ENCODE measurements at regions not wholly inside any gene's neighbourhood (a gene's known extent, or its start where the extent isn't known, plus 50 kb on each side); places are given as distances from the start of the nearest gene placed in this dataset.

DNA sequence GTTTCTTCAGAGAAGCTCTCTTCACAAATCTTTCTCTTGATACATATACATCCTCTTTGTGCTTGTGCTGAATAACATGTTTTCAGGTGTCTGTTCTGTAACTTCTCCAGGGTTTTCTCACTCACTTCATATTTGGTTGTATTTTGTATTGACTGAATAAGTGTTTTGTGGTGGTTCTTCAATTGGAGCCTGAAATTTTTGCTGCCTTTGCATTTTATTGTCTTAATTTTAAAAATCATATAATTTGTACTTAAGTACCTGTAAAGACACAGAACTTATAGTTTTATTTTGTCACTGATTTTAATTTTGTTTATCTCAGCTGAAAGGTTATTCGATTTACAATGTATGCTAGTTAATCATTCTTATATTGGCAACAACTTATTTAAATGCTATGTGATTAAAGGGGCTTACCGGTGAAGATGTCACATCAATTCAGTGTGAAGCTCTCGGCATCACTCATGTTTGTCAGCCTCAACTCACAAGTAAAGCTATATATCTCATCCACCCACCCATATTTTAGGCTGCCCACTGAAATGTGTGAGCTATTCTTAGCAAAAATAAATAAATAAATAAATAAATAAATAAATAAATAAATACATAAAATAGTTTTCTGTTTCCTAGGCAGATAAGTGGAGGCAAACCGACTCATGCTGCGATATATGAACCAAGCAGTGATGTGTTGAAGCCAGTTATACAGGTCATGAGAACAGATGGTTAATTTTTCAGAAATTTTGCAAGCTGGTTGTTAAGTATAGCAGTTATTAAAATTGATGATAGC, 76.4 kb upstream of the FSTL5 start:
- Histone ChIP-seq H3K27ac (ENCODE audit: low read depth, low read length) (no peak overlapping the region), H3K9ac (ENCODE audit: low read depth in 1 of 2, low read length in 2 of 2) (no peak overlapping the region), H3K36me3 (ENCODE audit: control insufficient read depth in 1 of 2, insufficient read depth in 2 of 2, low read length in 2 of 2) (no peaks in the 10 kb centered on the region), H3K27me3 (ENCODE audit: control insufficient read depth in 1 of 2, insufficient read depth in 2 of 2, low read length in 2 of 2) (no peaks in the 10 kb centered on the region), H3K4me1 (ENCODE audit: control insufficient read depth in 1 of 2, insufficient read depth in 2 of 2, low read length in 2 of 2) (no peaks in the 10 kb centered on the region), H3K4me3 (ENCODE audit: low read depth in 1 of 2, low read length in 2 of 2) (no peak overlapping the region), H3K9me3 (ENCODE audit: control insufficient read depth in 1 of 2, low read length in 2 of 2) (no peaks in the 10 kb centered on the region)

DNA sequence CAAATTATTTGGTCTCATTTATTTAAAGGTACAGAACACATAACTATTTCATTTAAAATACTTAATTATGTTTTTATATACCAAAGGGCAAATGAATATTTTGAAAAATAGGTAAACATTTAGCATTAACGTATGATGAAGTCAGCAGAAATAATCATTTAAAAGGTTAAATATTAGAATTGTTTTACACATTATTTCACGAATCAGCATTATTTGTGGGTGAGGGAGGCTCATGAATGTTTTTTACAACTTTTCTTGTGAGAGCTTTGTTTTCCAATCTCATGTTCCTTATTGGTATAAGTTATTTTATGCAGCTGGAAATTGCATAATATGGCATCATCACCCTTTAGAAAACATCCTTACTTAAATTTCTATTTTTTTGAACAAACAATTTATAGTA, 73.9 kb upstream of the FSTL5 start:
- Histone ChIP-seq H3K4me3 (ENCODE audit: low read depth in 1 of 2, low read length in 2 of 2) (no peak overlapping the region), H3K27me3 (ENCODE audit: control insufficient read depth in 1 of 2, insufficient read depth in 2 of 2, low read length in 2 of 2) (no peaks in the 10 kb centered on the region), H3K4me1 (ENCODE audit: control insufficient read depth in 1 of 2, insufficient read depth in 2 of 2, low read length in 2 of 2) (no peaks in the 10 kb centered on the region)

DNA sequence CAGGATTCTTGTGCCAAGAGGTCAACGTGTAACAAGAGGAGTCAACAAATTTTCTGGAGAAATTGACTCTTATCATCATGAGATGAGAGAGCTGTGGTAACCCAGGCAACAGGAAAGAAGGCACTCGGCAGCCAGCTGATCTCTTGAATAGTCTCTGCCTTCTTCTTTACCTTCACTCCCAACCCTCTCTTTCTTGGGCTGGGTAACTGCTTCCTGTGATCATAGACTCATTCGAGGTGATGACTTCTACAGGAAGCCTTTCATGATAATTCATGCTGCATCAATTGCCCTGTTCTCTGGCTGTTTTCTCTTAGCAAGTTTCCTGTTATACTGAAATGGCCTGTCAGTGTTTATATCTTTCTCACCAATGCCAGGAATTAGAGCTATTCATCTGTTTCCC, 70.8 kb upstream of the FSTL5 start:
- H3K36me3 ChIP-seq (ENCODE audit: control insufficient read depth in 1 of 2, insufficient read depth in 2 of 2, low read length in 2 of 2): no peaks in the 10 kb centered on the region
- peaks cover 0 to 4% of the 10 kb centered on the region in 2 donors for H3K9me3 ChIP-seq (ENCODE audit: control insufficient read depth in 1 of 2, low read length in 2 of 2)

More for the DNA sequence above, 73.9 kb upstream of the FSTL5 start:
- no peak overlapping the region for H3K9ac ChIP-seq (ENCODE audit: low read depth in 1 of 2, low read length in 2 of 2)
- H3K36me3 ChIP-seq (ENCODE audit: control insufficient read depth in 1 of 2, insufficient read depth in 2 of 2, low read length in 2 of 2): no peaks in the 10 kb centered on the region
- H3K27ac ChIP-seq (ENCODE audit: low read depth, low read length): no peak overlapping the region
- H3K9me3 ChIP-seq (ENCODE audit: control insufficient read depth in 1 of 2, low read length in 2 of 2): no peaks in the 10 kb centered on the region

DNA sequence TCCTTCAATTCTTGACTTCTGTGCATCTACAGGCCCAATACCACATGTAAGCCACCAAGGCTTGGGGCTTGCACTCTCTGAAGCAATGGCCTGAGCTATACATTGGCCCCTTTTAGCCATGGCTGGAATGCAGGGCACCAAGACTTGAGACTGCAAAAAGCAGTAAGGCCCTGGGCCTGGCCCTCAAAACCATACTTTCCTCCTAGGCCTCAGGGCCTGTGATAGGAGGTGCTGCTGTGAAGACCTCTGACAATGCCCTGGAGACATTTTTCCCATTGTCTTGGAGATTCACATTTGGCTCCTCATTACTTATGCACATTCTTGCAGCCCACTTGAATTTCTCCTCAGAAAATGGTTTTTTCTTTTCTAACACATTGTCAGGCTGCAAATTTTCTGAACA, 68.5 kb upstream of the FSTL5 start:
- Histone ChIP-seq H3K9me3 (ENCODE audit: control insufficient read depth in 1 of 2, low read length in 2 of 2) (peaks cover 0 to 4% of the 10 kb centered on the region in 2 donors), H3K9ac (ENCODE audit: low read depth in 1 of 2, low read length in 2 of 2) (no peak overlapping the region), H3K27me3 (ENCODE audit: control insufficient read depth in 1 of 2, insufficient read depth in 2 of 2, low read length in 2 of 2) (no peaks in the 10 kb centered on the region), H3K4me3 (ENCODE audit: low read depth in 1 of 2, low read length in 2 of 2) (no peak overlapping the region), H3K36me3 (ENCODE audit: control insufficient read depth in 1 of 2, insufficient read depth in 2 of 2, low read length in 2 of 2) (no peaks in the 10 kb centered on the region), H3K4me1 (ENCODE audit: control insufficient read depth in 1 of 2, insufficient read depth in 2 of 2, low read length in 2 of 2) (no peaks in the 10 kb centered on the region), H3K27ac (ENCODE audit: low read depth, low read length) (no peak overlapping the region)

More for the DNA sequence above, 70.8 kb upstream of the FSTL5 start:
- Histone ChIP-seq H3K9ac (ENCODE audit: low read depth in 1 of 2, low read length in 2 of 2) (no peak overlapping the region), H3K4me1 (ENCODE audit: control insufficient read depth in 1 of 2, insufficient read depth in 2 of 2, low read length in 2 of 2) (no peaks in the 10 kb centered on the region), H3K27me3 (ENCODE audit: control insufficient read depth in 1 of 2, insufficient read depth in 2 of 2, low read length in 2 of 2) (no peaks in the 10 kb centered on the region), H3K4me3 (ENCODE audit: low read depth in 1 of 2, low read length in 2 of 2) (no peak overlapping the region), H3K27ac (ENCODE audit: low read depth, low read length) (no peak overlapping the region)

DNA sequence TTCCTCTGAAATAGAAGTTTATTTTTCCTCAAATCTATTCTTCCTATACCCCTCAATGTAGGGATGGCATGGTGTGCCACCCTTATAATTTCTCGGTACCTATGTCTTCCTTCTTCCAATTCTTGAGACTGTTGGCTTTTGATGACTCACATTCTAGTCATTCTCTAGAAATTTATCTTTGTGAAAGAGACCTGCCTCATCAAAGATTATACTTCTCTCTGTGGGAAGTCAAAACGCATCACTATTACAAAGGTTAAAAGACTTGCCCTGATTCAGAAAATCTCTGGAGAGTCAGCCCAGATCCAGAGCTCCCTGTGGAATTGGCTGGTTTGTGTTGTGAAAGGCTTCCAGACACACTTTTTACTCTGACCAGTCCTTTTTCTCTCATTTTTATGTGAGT, 65.9 kb upstream of the FSTL5 start:
- Histone ChIP-seq H3K27me3 (ENCODE audit: control insufficient read depth in 1 of 2, insufficient read depth in 2 of 2, low read length in 2 of 2) (no peaks in the 10 kb centered on the region), H3K9me3 (ENCODE audit: control insufficient read depth in 1 of 2, low read length in 2 of 2) (peaks cover 0 to 4% of the 10 kb centered on the region in 2 donors), H3K4me1 (ENCODE audit: control insufficient read depth in 1 of 2, insufficient read depth in 2 of 2, low read length in 2 of 2) (no peaks in the 10 kb centered on the region), H3K9ac (ENCODE audit: low read depth in 1 of 2, low read length in 2 of 2) (no peak overlapping the region), H3K4me3 (ENCODE audit: low read depth in 1 of 2, low read length in 2 of 2) (no peak overlapping the region), H3K36me3 (ENCODE audit: control insufficient read depth in 1 of 2, insufficient read depth in 2 of 2, low read length in 2 of 2) (no peaks in the 10 kb centered on the region), H3K27ac (ENCODE audit: low read depth, low read length) (no peak overlapping the region)

DNA sequence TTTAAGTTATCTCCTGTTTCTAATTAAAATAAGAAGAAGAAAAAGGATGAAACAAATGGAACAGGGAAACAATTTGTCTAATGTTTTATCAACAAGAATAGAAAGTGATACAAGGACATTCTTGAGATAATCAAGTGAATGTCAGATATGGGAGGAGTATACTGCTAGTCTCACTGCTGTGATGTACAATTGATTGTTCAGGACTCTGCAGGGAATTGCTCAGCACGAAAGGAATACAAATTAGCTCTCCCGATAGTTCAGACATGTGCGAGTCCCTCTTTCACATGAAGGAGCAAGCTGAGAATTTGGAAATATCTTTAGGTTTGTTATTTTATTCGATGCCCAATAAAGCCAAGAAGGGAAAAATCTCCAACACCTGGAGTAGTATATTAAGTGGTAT, 57.3 kb upstream of the FSTL5 start:
- H3K9ac ChIP-seq (ENCODE audit: low read depth in 1 of 2, low read length in 2 of 2): no peak overlapping the region
- H3K36me3 ChIP-seq (ENCODE audit: control insufficient read depth in 1 of 2, insufficient read depth in 2 of 2, low read length in 2 of 2): no peaks in the 10 kb centered on the region
- no peak overlapping the region for H3K4me3 ChIP-seq (ENCODE audit: low read depth in 1 of 2, low read length in 2 of 2)
- H3K9me3 ChIP-seq (ENCODE audit: control insufficient read depth in 1 of 2, low read length in 2 of 2): no peaks in the 10 kb centered on the region
- no peaks in the 10 kb centered on the region for H3K4me1 ChIP-seq (ENCODE audit: control insufficient read depth in 1 of 2, insufficient read depth in 2 of 2, low read length in 2 of 2)
- no peaks in the 10 kb centered on the region for H3K27me3 ChIP-seq (ENCODE audit: control insufficient read depth in 1 of 2, insufficient read depth in 2 of 2, low read length in 2 of 2)
- no peak overlapping the region for H3K27ac ChIP-seq (ENCODE audit: low read depth, low read length)
